ENCODE measurements at regions not wholly inside any gene's neighbourhood (a gene's known extent, or its start where the extent isn't known, plus 50 kb on each side); places are given as distances from the start of the nearest gene placed in this dataset.

DNA sequence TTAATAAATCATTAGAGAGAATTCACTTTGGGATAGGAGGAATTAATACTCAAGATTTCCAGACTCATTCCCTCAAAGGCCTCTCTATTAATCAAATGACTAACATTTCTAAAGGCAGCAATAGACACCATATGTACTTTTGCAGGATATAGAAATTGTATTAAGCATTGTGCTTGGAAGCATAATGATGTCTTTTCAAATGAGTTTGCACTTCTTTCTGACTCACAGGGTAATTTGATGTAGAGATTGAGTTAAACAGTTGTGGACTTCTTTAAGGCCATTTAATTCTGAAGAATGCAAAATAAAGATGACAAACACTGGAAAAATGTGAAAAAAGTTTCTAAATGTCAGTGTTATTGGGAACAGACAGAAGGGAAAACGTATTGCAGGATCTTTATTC is 63.4 kb upstream of the CSRP2 start:
- TF ChIP-seq, protein P1, sequence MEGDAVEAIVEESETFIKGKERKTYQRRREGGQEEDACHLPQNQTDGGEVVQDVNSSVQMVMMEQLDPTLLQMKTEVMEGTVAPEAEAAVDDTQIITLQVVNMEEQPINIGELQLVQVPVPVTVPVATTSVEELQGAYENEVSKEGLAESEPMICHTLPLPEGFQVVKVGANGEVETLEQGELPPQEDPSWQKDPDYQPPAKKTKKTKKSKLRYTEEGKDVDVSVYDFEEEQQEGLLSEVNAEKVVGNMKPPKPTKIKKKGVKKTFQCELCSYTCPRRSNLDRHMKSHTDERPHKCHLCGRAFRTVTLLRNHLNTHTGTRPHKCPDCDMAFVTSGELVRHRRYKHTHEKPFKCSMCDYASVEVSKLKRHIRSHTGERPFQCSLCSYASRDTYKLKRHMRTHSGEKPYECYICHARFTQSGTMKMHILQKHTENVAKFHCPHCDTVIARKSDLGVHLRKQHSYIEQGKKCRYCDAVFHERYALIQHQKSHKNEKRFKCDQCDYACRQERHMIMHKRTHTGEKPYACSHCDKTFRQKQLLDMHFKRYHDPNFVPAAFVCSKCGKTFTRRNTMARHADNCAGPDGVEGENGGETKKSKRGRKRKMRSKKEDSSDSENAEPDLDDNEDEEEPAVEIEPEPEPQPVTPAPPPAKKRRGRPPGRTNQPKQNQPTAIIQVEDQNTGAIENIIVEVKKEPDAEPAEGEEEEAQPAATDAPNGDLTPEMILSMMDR (IDR thresholded peaks at IDR 0.05): no peak
- TF ChIP-seq POLR2AphosphoS5 (IDR thresholded peaks at IDR 0.05; ENCODE audit: low read depth, low read length) (no peak), SIN3A (IDR thresholded peaks at IDR 0.05; ENCODE audit: borderline replicate concordance, insufficient read depth, low read depth, low read length) (no peak)
